ENCODE measurements at regions not wholly inside any gene's neighbourhood (a gene's known extent, or its start where the extent isn't known, plus 50 kb on each side); places are given as distances from the start of the nearest gene placed in this dataset.

- no peak overlapping the region for H3K27ac ChIP-seq (ENCODE audit: insufficient read depth, low read length)
- H3K4me2 ChIP-seq (ENCODE audit: extremely low read depth, insufficient read depth, low read length), result no peak overlapping the region
- H3K4me3 ChIP-seq (replicated peaks in 1 of 4; ENCODE audit: control extremely low read depth in 1 of 4, insufficient read depth in 1 of 4, low read depth in 3 of 4, low read length in 4 of 4), result no peak overlapping the region
- H3K79me2 ChIP-seq (ENCODE audit: control insufficient read depth, insufficient read depth, low read length), result no peaks in the 10 kb centered on the region
- H3K4me1 ChIP-seq (ENCODE audit: control insufficient read depth, extremely low read depth, insufficient read depth, low read length), result no peaks in the 10 kb centered on the region
- no peak overlapping the region for H2AFZ ChIP-seq (ENCODE audit: low read length)
- H4K20me1 ChIP-seq (ENCODE audit: control insufficient read depth, extremely low read depth, insufficient read depth, low read length), result no peaks in the 10 kb centered on the region
- no peaks in the 10 kb centered on the region for H3K9me3 ChIP-seq (ENCODE audit: control insufficient read depth, insufficient read depth, low read depth, low read length)
- no peaks in the 10 kb centered on the region for H3K27me3 ChIP-seq (ENCODE audit: control insufficient read depth, insufficient read depth, low read length)
- DNase-seq (ENCODE audit: low read depth in 2 of 2), result no peak
- H3K36me3 ChIP-seq (ENCODE audit: control insufficient read depth, insufficient read depth, low read length), result no peaks in the 10 kb centered on the region
- H3K9ac ChIP-seq (ENCODE audit: insufficient read depth, low read length), result no peak overlapping the region
- TF ChIP-seq CTCF (conservative IDR thresholded peaks at IDR 0.05 in 1 of 2, IDR thresholded peaks at IDR 0.05 in 1 of 2; ENCODE audit: low read depth in 1 of 2, low read length in 2 of 2), result no peak
- no peak for TF ChIP-seq EZH2 (IDR thresholded peaks at IDR 0.05; ENCODE audit: low read length, missing control alignments)
Measured at GRCh38 chr9:93896496-93897033, 58.6 kb downstream of the BARX1 start.

GRCh38 chr9:93896093-93896492, 59.1 kb downstream of the BARX1 start:
- H3K27ac ChIP-seq (ENCODE audit: insufficient read depth, low read length), result no peak overlapping the region
- no peak overlapping the region for H2AFZ ChIP-seq (ENCODE audit: low read length)
- no peak for TF ChIP-seq EZH2 (IDR thresholded peaks at IDR 0.05; ENCODE audit: low read length, missing control alignments)
- no peak for TF ChIP-seq CTCF (conservative IDR thresholded peaks at IDR 0.05 in 1 of 2, IDR thresholded peaks at IDR 0.05 in 1 of 2; ENCODE audit: low read depth in 1 of 2, low read length in 2 of 2)
- H3K9ac ChIP-seq (ENCODE audit: insufficient read depth, low read length), result no peak overlapping the region
- no peak overlapping the region for H3K4me3 ChIP-seq (replicated peaks in 1 of 4; ENCODE audit: control extremely low read depth in 1 of 4, insufficient read depth in 1 of 4, low read depth in 3 of 4, low read length in 4 of 4)
- no peaks in the 10 kb centered on the region for H4K20me1 ChIP-seq (ENCODE audit: control insufficient read depth, extremely low read depth, insufficient read depth, low read length)
- no peaks in the 10 kb centered on the region for H3K79me2 ChIP-seq (ENCODE audit: control insufficient read depth, insufficient read depth, low read length)
- H3K4me1 ChIP-seq (ENCODE audit: control insufficient read depth, extremely low read depth, insufficient read depth, low read length), result no peaks in the 10 kb centered on the region
- no peaks in the 10 kb centered on the region for H3K27me3 ChIP-seq (ENCODE audit: control insufficient read depth, insufficient read depth, low read length)
- H3K36me3 ChIP-seq (ENCODE audit: control insufficient read depth, insufficient read depth, low read length), result no peaks in the 10 kb centered on the region
- DNase-seq (ENCODE audit: low read depth in 2 of 2), result no peak
- no peak overlapping the region for H3K4me2 ChIP-seq (ENCODE audit: extremely low read depth, insufficient read depth, low read length)
- no peaks in the 10 kb centered on the region for H3K9me3 ChIP-seq (ENCODE audit: control insufficient read depth, insufficient read depth, low read depth, low read length)

GRCh38 chr9:93895535-93895934, 59.6 kb downstream of the BARX1 start:
- Histone ChIP-seq H3K9me3 (ENCODE audit: control insufficient read depth, insufficient read depth, low read depth, low read length) (no peaks in the 10 kb centered on the region), H3K4me3 (replicated peaks in 1 of 4; ENCODE audit: control extremely low read depth in 1 of 4, insufficient read depth in 1 of 4, low read depth in 3 of 4, low read length in 4 of 4) (no peak overlapping the region), H3K4me2 (ENCODE audit: extremely low read depth, insufficient read depth, low read length) (no peak overlapping the region), H4K20me1 (ENCODE audit: control insufficient read depth, extremely low read depth, insufficient read depth, low read length) (no peaks in the 10 kb centered on the region), H3K36me3 (ENCODE audit: control insufficient read depth, insufficient read depth, low read length) (no peaks in the 10 kb centered on the region), H3K27ac (ENCODE audit: insufficient read depth, low read length) (no peak overlapping the region), H3K79me2 (ENCODE audit: control insufficient read depth, insufficient read depth, low read length) (no peaks in the 10 kb centered on the region), H3K9ac (ENCODE audit: insufficient read depth, low read length) (no peak overlapping the region), H2AFZ (ENCODE audit: low read length) (no peak overlapping the region), H3K4me1 (ENCODE audit: control insufficient read depth, extremely low read depth, insufficient read depth, low read length) (no peaks in the 10 kb centered on the region), H3K27me3 (ENCODE audit: control insufficient read depth, insufficient read depth, low read length) (no peaks in the 10 kb centered on the region)
- TF ChIP-seq CTCF (conservative IDR thresholded peaks at IDR 0.05 in 1 of 2, IDR thresholded peaks at IDR 0.05 in 1 of 2; ENCODE audit: low read depth in 1 of 2, low read length in 2 of 2) (no peak), EZH2 (IDR thresholded peaks at IDR 0.05; ENCODE audit: low read length, missing control alignments) (no peak)
- no peak for DNase-seq (ENCODE audit: low read depth in 2 of 2)
